Astrocyte of the cerebellum (primary cell): ENCODE measurements at regions not wholly inside any gene's neighbourhood (a gene's known extent, or its start where the extent isn't known, plus 50 kb on each side); places are given as distances from the start of the nearest gene placed in this dataset.
"Not testable (repeated sequence)": the region's sequence is repeated elsewhere in the genome, so short reads cannot be mapped to it uniquely, and the experiment has no call there.

ENCODE experiments used
- DNase-seq: peaks from one replicate; pipeline ENCODE4 v3.0.0-alpha.2; 2011; ENCODE audit warnings: low read depth
- H3K4me3 ChIP-seq: 2 replicates; pipeline ENCODE4 v1.5.1; 2011; ENCODE audit warnings: mild to moderate bottlenecking, low read depth, low read length, moderate library complexity
- in situ Hi-C: cut with HindIII; loops from 2 replicates; pipeline ENCODE4 v1.10.0; 2017; ENCODE audit warnings: low sequenced_read_pairs
- TF ChIP-seq, protein P1 (sequence below): IDR thresholded peaks from 2 replicates; pipeline ENCODE4 v1.5.1; 2012; ENCODE audit warnings: low read length, low read depth, moderate library complexity, mild to moderate bottlenecking; ENCODE audit errors: missing control alignments

DNA sequence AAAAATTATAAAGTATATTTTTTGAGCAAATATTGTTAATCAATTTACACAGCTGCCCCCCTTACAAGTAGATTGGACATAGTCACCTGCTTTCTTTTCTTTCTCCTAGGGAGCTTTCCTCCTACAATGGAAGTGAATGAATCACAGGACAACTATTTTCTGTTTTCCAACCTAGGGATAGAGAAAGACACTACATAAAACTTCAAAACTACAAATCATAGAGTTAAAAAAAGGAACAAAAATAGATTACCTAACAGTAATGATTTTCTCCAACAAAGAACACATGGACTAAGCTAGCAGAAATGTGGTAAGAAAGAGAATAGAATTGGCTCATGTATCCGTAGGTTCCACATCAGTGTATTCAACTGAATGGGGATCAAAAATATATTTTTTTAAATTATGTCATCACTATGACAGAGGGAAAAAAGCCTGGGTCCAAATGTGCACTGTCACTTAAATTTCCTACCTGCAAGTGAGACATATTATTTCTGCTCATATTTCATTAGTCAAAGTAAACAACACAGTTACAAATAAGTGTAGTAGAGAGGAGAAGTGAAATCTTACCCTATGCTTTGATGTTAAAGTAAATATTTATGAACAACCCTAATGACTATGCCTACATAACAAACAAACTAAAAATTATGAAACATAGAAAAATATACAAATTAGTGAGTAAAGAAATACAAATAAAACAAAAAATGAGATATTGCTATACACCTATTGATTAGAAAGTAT, 756.7 kb downstream of the SOCS6 start:
- TF ChIP-seq, protein P1, sequence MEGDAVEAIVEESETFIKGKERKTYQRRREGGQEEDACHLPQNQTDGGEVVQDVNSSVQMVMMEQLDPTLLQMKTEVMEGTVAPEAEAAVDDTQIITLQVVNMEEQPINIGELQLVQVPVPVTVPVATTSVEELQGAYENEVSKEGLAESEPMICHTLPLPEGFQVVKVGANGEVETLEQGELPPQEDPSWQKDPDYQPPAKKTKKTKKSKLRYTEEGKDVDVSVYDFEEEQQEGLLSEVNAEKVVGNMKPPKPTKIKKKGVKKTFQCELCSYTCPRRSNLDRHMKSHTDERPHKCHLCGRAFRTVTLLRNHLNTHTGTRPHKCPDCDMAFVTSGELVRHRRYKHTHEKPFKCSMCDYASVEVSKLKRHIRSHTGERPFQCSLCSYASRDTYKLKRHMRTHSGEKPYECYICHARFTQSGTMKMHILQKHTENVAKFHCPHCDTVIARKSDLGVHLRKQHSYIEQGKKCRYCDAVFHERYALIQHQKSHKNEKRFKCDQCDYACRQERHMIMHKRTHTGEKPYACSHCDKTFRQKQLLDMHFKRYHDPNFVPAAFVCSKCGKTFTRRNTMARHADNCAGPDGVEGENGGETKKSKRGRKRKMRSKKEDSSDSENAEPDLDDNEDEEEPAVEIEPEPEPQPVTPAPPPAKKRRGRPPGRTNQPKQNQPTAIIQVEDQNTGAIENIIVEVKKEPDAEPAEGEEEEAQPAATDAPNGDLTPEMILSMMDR, result no peak
- no peak for DNase-seq
- no peak overlapping the region for H3K4me3 ChIP-seq
- in situ Hi-C loops, result no loop called here

DNA sequence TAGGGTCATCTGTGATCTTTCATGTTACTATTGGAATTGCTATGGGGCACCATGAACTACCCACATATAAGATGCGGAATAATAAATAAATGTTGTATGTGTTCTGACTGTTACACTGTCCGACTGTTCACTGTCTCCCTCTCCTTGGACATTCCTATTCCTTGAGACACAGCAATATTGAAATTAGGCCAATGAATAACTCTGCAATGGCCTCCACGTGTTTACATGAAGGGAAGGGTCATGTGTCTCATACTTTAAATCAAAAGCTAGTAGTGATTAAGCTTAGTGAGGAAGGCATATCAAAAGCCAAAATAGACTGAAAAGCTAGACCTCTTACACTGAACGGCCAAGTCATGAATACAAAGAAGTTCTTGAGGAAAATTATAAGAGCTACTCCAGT, 751.3 kb downstream of the SOCS6 start:
- no peak overlapping the region for H3K4me3 ChIP-seq
- no peak for DNase-seq
- TF ChIP-seq, protein P1, result no peak
- in situ Hi-C loops, result no loop called here

DNA sequence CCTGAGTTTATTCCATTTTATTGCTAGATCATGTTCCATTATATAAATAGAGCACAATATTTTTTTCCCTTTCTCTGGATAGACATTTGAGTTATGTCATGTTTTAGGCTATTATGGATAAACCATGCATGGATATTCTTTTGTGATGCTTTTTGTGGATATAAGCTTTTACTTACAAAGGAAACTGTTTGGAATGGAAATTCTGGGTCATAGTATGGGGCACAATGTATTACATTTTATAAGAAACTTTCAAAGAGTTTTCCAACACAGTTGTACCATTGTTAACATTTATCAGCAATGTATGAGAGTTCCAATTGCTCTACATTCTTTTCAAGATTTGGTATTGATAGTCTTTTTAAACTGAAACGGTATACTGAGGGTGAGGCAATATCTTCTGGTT, 749.4 kb downstream of the SOCS6 start:
- in situ Hi-C loops, result no loop called here
- no peak for DNase-seq
- TF ChIP-seq, protein P1, result no peak
- no peak overlapping the region for H3K4me3 ChIP-seq

DNA sequence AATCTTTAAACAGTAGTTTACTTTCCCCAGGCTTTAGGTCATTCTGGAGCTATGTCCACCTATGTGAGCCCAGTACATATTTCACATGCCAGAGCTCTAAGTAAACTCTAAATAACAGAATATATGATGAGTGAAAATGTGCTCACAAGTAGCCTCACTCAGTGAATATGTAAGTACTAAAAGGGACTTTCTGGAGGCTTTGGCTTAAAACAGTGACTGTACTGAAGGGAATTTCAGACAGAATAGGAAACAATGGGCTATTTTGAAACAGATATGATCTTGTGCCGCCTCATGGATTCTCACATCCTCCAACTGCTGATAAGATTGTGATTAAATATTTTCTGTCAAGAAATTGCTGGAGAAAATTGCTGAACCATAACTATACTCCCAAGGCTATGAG, 747.9 kb downstream of the SOCS6 start:
- in situ Hi-C loops, result no loop called here
- TF ChIP-seq, protein P1, result no peak
- no peak overlapping the region for H3K4me3 ChIP-seq
- no peak for DNase-seq

DNA sequence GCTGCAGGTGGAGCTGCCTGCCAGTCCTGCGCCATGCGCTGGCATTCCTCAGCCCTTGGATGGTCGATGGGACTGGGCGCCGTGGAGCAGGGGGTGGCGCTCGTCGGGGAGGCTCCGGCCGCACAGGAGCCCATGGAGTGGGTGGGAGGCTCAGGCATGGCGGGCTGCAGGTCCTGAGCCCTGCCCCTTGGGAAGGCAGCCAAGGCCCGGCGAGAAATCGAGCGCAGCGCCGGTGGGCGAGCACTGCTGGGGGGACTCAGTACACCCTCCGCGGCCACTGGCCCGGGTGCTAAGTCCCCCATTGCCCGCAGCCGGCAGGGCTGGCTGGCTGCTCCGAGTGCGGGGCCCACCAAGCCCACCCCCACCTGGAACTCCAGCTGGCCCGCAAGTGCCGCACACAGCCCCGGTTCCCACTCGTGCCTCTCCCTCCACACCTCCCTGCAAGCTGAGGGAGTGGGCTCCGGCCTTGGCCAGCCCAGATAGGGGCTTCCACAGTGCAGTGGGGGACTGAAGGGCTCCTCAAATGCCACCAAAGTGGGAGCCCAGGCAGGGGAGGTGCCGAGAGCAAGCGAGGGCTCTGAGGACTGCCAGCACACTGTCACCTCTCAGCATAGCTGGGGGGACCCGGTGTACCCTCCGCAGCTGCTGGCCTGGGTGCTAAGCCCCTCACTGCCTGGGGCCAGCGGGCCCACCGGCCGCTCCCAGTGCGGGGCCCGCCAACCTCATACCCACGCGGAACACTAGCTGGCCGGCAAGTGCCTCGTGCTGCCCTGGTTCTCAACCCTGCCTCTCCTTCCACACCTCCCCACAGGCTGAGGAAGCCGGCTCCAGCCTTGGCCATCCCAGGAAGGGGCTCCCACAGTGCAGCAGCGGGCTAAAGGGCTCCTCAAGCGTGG, 742.7 kb downstream of the SOCS6 start:
- H3K4me3 ChIP-seq, in situ Hi-C loops, DNase-seq: not testable (repeated sequence)

DNA sequence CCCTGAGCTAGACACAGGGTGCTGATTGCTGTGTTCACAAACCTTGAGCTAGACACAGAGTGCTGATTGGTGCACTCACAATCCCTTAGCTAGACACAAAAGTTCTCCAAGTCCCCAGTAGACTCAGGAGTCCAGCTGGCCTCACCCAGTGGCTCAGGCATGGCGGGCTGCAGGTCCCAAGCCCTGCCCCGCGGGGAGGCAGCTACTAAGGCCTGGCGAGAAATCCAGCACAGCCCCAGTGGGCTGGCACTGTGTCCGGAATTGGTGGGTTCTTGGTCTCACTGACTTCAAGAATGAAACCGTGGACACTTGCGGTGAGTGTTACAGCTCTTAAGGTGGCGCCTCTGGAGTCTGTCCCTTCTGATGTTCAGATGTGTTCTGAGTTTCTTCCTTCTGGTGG, 741.2 kb downstream of the SOCS6 start:
- H3K4me3 ChIP-seq, in situ Hi-C loops, DNase-seq: not testable (repeated sequence)

DNA sequence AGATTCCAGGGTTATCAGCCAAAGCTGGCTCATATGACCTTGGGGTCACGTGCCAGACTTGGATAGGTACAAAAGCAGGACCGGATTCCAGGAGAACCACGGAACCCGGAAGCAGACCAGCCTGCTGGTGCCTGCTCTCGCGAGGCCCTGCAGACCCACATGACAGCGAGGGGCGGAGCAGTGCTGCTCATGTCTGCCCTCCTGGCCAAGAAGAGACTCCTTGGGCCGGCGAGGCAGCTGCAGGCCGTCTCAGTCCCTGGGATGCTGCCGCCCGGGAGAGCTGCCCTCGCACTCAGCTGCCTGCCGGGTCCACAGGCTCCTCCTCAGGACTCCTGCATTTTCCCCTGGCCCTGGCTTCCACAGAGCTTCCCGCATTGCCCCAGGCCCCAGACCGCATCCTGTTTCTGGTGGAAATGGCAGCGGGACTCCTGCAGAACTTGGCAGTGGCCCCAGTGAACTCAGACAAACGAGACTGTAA, 739.5 kb downstream of the SOCS6 start:
- in situ Hi-C loops, result no loop called here
- DNase-seq, result no peak
- H3K4me3 ChIP-seq, result no peak overlapping the region
- TF ChIP-seq, protein P1, result no peak
